ENCODE measurements at regions not wholly inside any gene's neighbourhood (a gene's known extent, or its start where the extent isn't known, plus 50 kb on each side); places are given as distances from the start of the nearest gene placed in this dataset.

- TF ChIP-seq CTCF (IDR thresholded peaks at IDR 0.05; ENCODE audit: low read depth, low read length, poor library complexity, severe bottlenecking) (no peak), EZH2phosphoT487 (IDR thresholded peaks at IDR 0.05; ENCODE audit: borderline replicate concordance, low read length) (no peak)
Measured at GRCh38 chr2:126971162-126971480, 72.4 kb downstream of the TEX51 start.

Measured in DOHH2 (cell line).